ENCODE measurements at regions not wholly inside any gene's neighbourhood (a gene's known extent, or its start where the extent isn't known, plus 50 kb on each side); places are given as distances from the start of the nearest gene placed in this dataset.
A peak's percentile ranks its signal among the peaks of the same experiment; 100 is the strongest.

GRCh38 chr2:221104361-221104811 is 467.7 kb downstream of the EPHA4 start:
- peak; percentile 67 for ATAC-seq (ENCODE audit: insufficient read depth, low FRiP score)
- H3K27ac ChIP-seq (ENCODE audit: low read depth in 1 of 2, low read length in 1 of 2) = no peak overlapping the region
- peaks cover 0 to 2% (median 0%) of the 10 kb centered on the region in 4 donors for H3K9me3 ChIP-seq (ENCODE audit: control insufficient read depth in 4 of 4, insufficient read depth in 3 of 4, low read length in 3 of 4)
- WGBS, 2 donors = 16 to 24% methylated on average over 12 of the region's 12 CpGs
- H3K9ac ChIP-seq (ENCODE audit: insufficient read depth in 1 of 2, low read length in 2 of 2) = peak overlapping the region in 1 of 2 donors; percentile 39
- peak; percentile 84 to 90 (median 85) for DNase-seq
- H3K36me3 ChIP-seq (ENCODE audit: control insufficient read depth in 4 of 4, insufficient read depth in 4 of 4, low read length in 4 of 4) = no peaks in the 10 kb centered on the region
- peaks cover 6 to 19% (median 6%) of the 10 kb centered on the region in 5 donors for H3K4me1 ChIP-seq (ENCODE audit: control insufficient read depth in 5 of 5, insufficient read depth in 5 of 5, low read length in 5 of 5)
- no peak for TF ChIP-seq CTCF (IDR thresholded peaks at IDR 0.05; ENCODE audit: control extremely low read depth, extremely low read depth)
- no peak overlapping the region for H3K4me3 ChIP-seq
- no peaks in the 10 kb centered on the region for H3K27me3 ChIP-seq (ENCODE audit: control insufficient read depth in 3 of 3, insufficient read depth in 3 of 3, low read length in 2 of 3)

DNA sequence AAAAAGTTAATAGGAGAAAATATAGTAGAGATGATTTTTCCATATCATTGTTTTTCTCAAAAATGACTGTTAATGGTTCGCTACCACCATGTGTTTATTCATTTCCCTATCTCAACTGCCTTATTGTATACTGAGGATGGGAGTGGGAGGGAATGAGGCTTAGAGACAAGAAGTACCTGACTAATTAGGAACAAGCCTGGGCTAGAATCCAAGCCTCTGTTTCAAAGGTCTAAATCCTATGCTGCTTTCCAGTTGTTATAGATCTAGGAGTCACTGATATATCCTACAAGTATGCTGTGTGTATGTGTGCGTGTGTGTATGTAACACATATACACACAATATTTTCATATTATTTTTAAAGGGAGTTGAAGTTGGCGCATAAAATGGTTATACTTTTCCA is 465.9 kb downstream of the EPHA4 start:
- Histone ChIP-seq H3K4me3 (no peak overlapping the region), H3K4me1 (ENCODE audit: control insufficient read depth in 5 of 5, insufficient read depth in 5 of 5, low read length in 5 of 5) (peaks cover 6 to 19% (median 6%) of the 10 kb centered on the region in 5 donors), H3K27ac (ENCODE audit: low read depth in 1 of 2, low read length in 1 of 2) (no peak overlapping the region), H3K27me3 (ENCODE audit: control insufficient read depth in 3 of 3, insufficient read depth in 3 of 3, low read length in 2 of 3) (no peaks in the 10 kb centered on the region), H3K36me3 (ENCODE audit: control insufficient read depth in 4 of 4, insufficient read depth in 4 of 4, low read length in 4 of 4) (no peaks in the 10 kb centered on the region), H3K9ac (ENCODE audit: insufficient read depth in 1 of 2, low read length in 2 of 2) (no peak overlapping the region), H3K9me3 (ENCODE audit: control insufficient read depth in 4 of 4, insufficient read depth in 3 of 4, low read length in 3 of 4) (no peaks in the 10 kb centered on the region)
- no peak for TF ChIP-seq CTCF (IDR thresholded peaks at IDR 0.05; ENCODE audit: control extremely low read depth, extremely low read depth)
- DNase-seq = no peak
- 90 to 91% methylated on average over 3 of the region's 3 CpGs for WGBS, 2 donors
- ATAC-seq (ENCODE audit: insufficient read depth, low FRiP score) = no peak

- peaks cover 6 to 16% (median 6%) of the 10 kb centered on the region in 5 donors for H3K4me1 ChIP-seq (ENCODE audit: control insufficient read depth in 5 of 5, insufficient read depth in 5 of 5, low read length in 5 of 5)
- no peaks in the 10 kb centered on the region for H3K36me3 ChIP-seq (ENCODE audit: control insufficient read depth in 4 of 4, insufficient read depth in 4 of 4, low read length in 4 of 4)
- ATAC-seq (ENCODE audit: insufficient read depth, low FRiP score) = no peak
- H3K9me3 ChIP-seq (ENCODE audit: control insufficient read depth in 4 of 4, insufficient read depth in 3 of 4, low read length in 3 of 4) = no peaks in the 10 kb centered on the region
- H3K4me3 ChIP-seq = no peak overlapping the region
- TF ChIP-seq CTCF (IDR thresholded peaks at IDR 0.05; ENCODE audit: control extremely low read depth, extremely low read depth) = no peak
- 96% methylated on average over 1 of the region's 1 CpG for WGBS, 2 donors
- DNase-seq = no peak
- H3K27ac ChIP-seq (ENCODE audit: low read depth in 1 of 2, low read length in 1 of 2) = no peak overlapping the region
- no peak overlapping the region for H3K9ac ChIP-seq (ENCODE audit: insufficient read depth in 1 of 2, low read length in 2 of 2)
- H3K27me3 ChIP-seq (ENCODE audit: control insufficient read depth in 3 of 3, insufficient read depth in 3 of 3, low read length in 2 of 3) = no peaks in the 10 kb centered on the region
These were observed 464.7 kb downstream of the EPHA4 start for GRCh38 chr2:221107424-221107823.

DNA sequence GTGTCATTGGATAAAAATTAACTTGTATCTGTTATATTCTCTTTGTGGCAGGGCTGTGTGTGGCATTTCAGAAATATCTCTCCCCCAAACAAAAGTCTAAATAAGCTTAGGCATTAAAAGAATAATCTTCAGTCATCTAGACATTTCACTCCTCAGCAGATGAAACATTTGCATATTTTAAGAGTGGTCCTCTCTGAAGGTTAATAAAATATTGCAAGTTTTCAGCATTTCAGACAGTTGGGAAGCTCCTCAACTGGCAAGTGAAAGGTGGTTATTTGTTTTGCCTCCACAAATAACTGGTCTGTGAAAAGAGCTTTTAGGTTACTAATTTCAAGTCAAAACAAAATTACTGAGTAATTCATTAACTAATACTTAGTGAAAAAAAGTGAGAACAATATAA is 462.6 kb downstream of the EPHA4 start:
- no peaks in the 10 kb centered on the region for H3K36me3 ChIP-seq (ENCODE audit: control insufficient read depth in 4 of 4, insufficient read depth in 4 of 4, low read length in 4 of 4)
- DNase-seq (no peak), ATAC-seq (ENCODE audit: insufficient read depth, low FRiP score) (no peak)
- no peak overlapping the region for H3K27ac ChIP-seq (ENCODE audit: low read depth in 1 of 2, low read length in 1 of 2)
- H3K27me3 ChIP-seq (ENCODE audit: control insufficient read depth in 3 of 3, insufficient read depth in 3 of 3, low read length in 2 of 3) = no peaks in the 10 kb centered on the region
- no peak for TF ChIP-seq CTCF (IDR thresholded peaks at IDR 0.05; ENCODE audit: control extremely low read depth, extremely low read depth)
- H3K4me1 ChIP-seq (ENCODE audit: control insufficient read depth in 5 of 5, insufficient read depth in 5 of 5, low read length in 5 of 5) = peaks cover 0 to 6% (median 2%) of the 10 kb centered on the region in 5 donors
- H3K4me3 ChIP-seq = no peak overlapping the region
- H3K9ac ChIP-seq (ENCODE audit: insufficient read depth in 1 of 2, low read length in 2 of 2) = no peak overlapping the region
- no peaks in the 10 kb centered on the region for H3K9me3 ChIP-seq (ENCODE audit: control insufficient read depth in 4 of 4, insufficient read depth in 3 of 4, low read length in 3 of 4)

Data from lung (tissue), 11 donors.